SJSA1 (cell line): ENCODE measurements at regions not wholly inside any gene's neighbourhood (a gene's known extent, or its start where the extent isn't known, plus 50 kb on each side); places are given as distances from the start of the nearest gene placed in this dataset.
A peak's percentile ranks its signal among the peaks of the same experiment; 100 is the strongest.

Source experiments
- DNase-seq, 2 experiments: peaks; one replicate each; pipeline ENCODE4 v3.0.0-alpha.2; 2015 to 2020; ENCODE audit warnings: low spot score in 2 of 2, low read depth in 1 of 2
- H3K27ac ChIP-seq: fragments of 250-450 bp; sonication (Bioruptor Pico); 2 replicates; pipeline ENCODE4 v1.5.1; 2020; ENCODE audit warnings: mild to moderate bottlenecking, moderate library complexity
- H3K27me3 ChIP-seq: fragments of 250-450 bp; sonication (Bioruptor Pico); replicated peaks from 2 replicates; pipeline ENCODE4 v1.5.1; 2020; ENCODE audit warnings: mild to moderate bottlenecking, moderate library complexity
- H3K36me3 ChIP-seq: fragments of 250-450 bp; sonication (Bioruptor Pico); 2 replicates; pipeline ENCODE4 v1.5.1; 2020; ENCODE audit warnings: mild to moderate bottlenecking
- H3K4me1 ChIP-seq: fragments of 250-450 bp; sonication (Bioruptor Pico); replicated peaks from 2 replicates; pipeline ENCODE4 v1.6.1; 2021; ENCODE audit warnings: mild to moderate bottlenecking
- H3K4me3 ChIP-seq: fragments of 250-450 bp; sonication (Bioruptor Pico); 2 replicates; pipeline ENCODE4 v1.5.1; 2020; ENCODE audit warnings: mild to moderate bottlenecking
- H3K9me3 ChIP-seq: fragments of 250-450 bp; sonication (Bioruptor Pico); replicated peaks from 2 replicates; pipeline ENCODE4 v1.5.1; 2020; ENCODE audit warnings: mild to moderate bottlenecking

GRCh38 chr14:71525663-71526221 lies 406.5 kb upstream of the RGS6 start:
- Histone ChIP-seq H3K9me3 (no peaks in the 10 kb centered on the region), H3K27me3 (no peaks in the 10 kb centered on the region), H3K4me1 (peaks cover 32% of the 10 kb centered on the region), H3K36me3 (0 out of 2 replicates have a peak, but pooled peaks cover 4% of the 10 kb centered on the region), H3K27ac (no peak overlapping the region), H3K4me3 (no peak overlapping the region)
- no peak for DNase-seq

GRCh38 chr14:71526388-71526787 lies 405.8 kb upstream of the RGS6 start:
- H3K27ac ChIP-seq, result no peak overlapping the region
- peaks cover 26% of the 10 kb centered on the region for H3K4me1 ChIP-seq
- no peaks in the 10 kb centered on the region for H3K27me3 ChIP-seq
- no peak overlapping the region for H3K4me3 ChIP-seq
- DNase-seq, result no peak
- H3K36me3 ChIP-seq, result 0 out of 2 replicates have a peak, but pooled peaks cover 2% of the 10 kb centered on the region
- no peaks in the 10 kb centered on the region for H3K9me3 ChIP-seq

- Histone ChIP-seq H3K9me3 (no peaks in the 10 kb centered on the region), H3K27me3 (no peaks in the 10 kb centered on the region), H3K36me3 (no peaks in the 10 kb centered on the region), H3K4me3 (no peak overlapping the region), H3K27ac (no peak overlapping the region), H3K4me1 (peaks cover 25% of the 10 kb centered on the region)
- no peak for DNase-seq
Observed at GRCh38 chr14:71527838-71528237, 404.4 kb upstream of the RGS6 start.

- Histone ChIP-seq H3K9me3 (no peaks in the 10 kb centered on the region), H3K27ac (no peak overlapping the region), H3K27me3 (no peaks in the 10 kb centered on the region), H3K36me3 (no peaks in the 10 kb centered on the region), H3K4me3 (no peak overlapping the region), H3K4me1 (peaks cover 13% of the 10 kb centered on the region)
- DNase-seq, result no peak
Observed at GRCh38 chr14:71529848-71530247, 402.4 kb upstream of the RGS6 start.

- Histone ChIP-seq H3K27me3 (no peaks in the 10 kb centered on the region), H3K27ac (no peak overlapping the region), H3K36me3 (no peaks in the 10 kb centered on the region), H3K4me1 (peaks cover 32% of the 10 kb centered on the region), H3K9me3 (no peaks in the 10 kb centered on the region), H3K4me3 (no peak overlapping the region)
- peak in 1 of 2 experiments; percentile 45 for DNase-seq
Observed at GRCh38 chr14:71532344-71532743, 399.9 kb upstream of the RGS6 start.

- no peak for DNase-seq
- Histone ChIP-seq H3K9me3 (no peaks in the 10 kb centered on the region), H3K4me3 (no peak overlapping the region), H3K27me3 (no peaks in the 10 kb centered on the region), H3K36me3 (no peaks in the 10 kb centered on the region), H3K27ac (no peak overlapping the region), H3K4me1 (peaks cover 37% of the 10 kb centered on the region)
Observed at GRCh38 chr14:71532790-71533189, 399.4 kb upstream of the RGS6 start.

- no peaks in the 10 kb centered on the region for H3K9me3 ChIP-seq
- no peak for DNase-seq
- H3K27me3 ChIP-seq, result no peaks in the 10 kb centered on the region
- H3K36me3 ChIP-seq, result no peaks in the 10 kb centered on the region
- H3K4me1 ChIP-seq, result peaks cover 43% of the 10 kb centered on the region
- no peak overlapping the region for H3K27ac ChIP-seq
- no peak overlapping the region for H3K4me3 ChIP-seq
Observed at GRCh38 chr14:71533390-71533789, 398.8 kb upstream of the RGS6 start.

- H3K9me3 ChIP-seq, result no peaks in the 10 kb centered on the region
- H3K4me3 ChIP-seq, result no peak overlapping the region
- no peak for DNase-seq
- H3K4me1 ChIP-seq, result peaks cover 47% of the 10 kb centered on the region
- no peak overlapping the region for H3K27ac ChIP-seq
- no peaks in the 10 kb centered on the region for H3K36me3 ChIP-seq
- H3K27me3 ChIP-seq, result no peaks in the 10 kb centered on the region
Observed at GRCh38 chr14:71533800-71534199, 398.4 kb upstream of the RGS6 start.

GRCh38 chr14:71534506-71534905 lies 397.7 kb upstream of the RGS6 start:
- no peak for DNase-seq
- Histone ChIP-seq H3K4me3 (no peak overlapping the region), H3K4me1 (peaks cover 54% of the 10 kb centered on the region)

GRCh38 chr14:71536015-71536740 lies 396.1 kb upstream of the RGS6 start:
- no peaks in the 10 kb centered on the region for H3K9me3 ChIP-seq
- H3K36me3 ChIP-seq, result no peaks in the 10 kb centered on the region
- peak in 1 of 2 experiments; percentile 63 for DNase-seq
- H3K27ac ChIP-seq, result peak overlapping the region; percentile 12; the same call in 1 of the 2 replicates
- no peaks in the 10 kb centered on the region for H3K27me3 ChIP-seq
- peaks cover 64% of the 10 kb centered on the region for H3K4me1 ChIP-seq
- H3K4me3 ChIP-seq, result no peak overlapping the region

More at GRCh38 chr14:71534506-71534905, 397.7 kb upstream of the RGS6 start:
- Histone ChIP-seq H3K27ac (no peak overlapping the region), H3K9me3 (no peaks in the 10 kb centered on the region), H3K27me3 (no peaks in the 10 kb centered on the region), H3K36me3 (no peaks in the 10 kb centered on the region)

- Histone ChIP-seq H3K27ac (no peak overlapping the region), H3K9me3 (no peaks in the 10 kb centered on the region), H3K36me3 (no peaks in the 10 kb centered on the region), H3K27me3 (no peaks in the 10 kb centered on the region), H3K4me3 (no peak overlapping the region), H3K4me1 (peaks cover 62% of the 10 kb centered on the region)
- DNase-seq, result no peak
Observed at GRCh38 chr14:71536927-71537772, 395.1 kb upstream of the RGS6 start.

- Histone ChIP-seq H3K36me3 (no peaks in the 10 kb centered on the region), H3K4me3 (no peak overlapping the region), H3K9me3 (no peaks in the 10 kb centered on the region), H3K27ac (no peak overlapping the region), H3K4me1 (peaks cover 53% of the 10 kb centered on the region), H3K27me3 (no peaks in the 10 kb centered on the region)
- no peak for DNase-seq
Observed at GRCh38 chr14:71538288-71538687, 393.9 kb upstream of the RGS6 start.

GRCh38 chr14:71538938-71539649 lies 393.1 kb upstream of the RGS6 start:
- Histone ChIP-seq H3K27me3 (no peaks in the 10 kb centered on the region), H3K9me3 (no peaks in the 10 kb centered on the region), H3K4me1 (peaks cover 51% of the 10 kb centered on the region), H3K27ac (no peak overlapping the region), H3K4me3 (no peak overlapping the region), H3K36me3 (no peaks in the 10 kb centered on the region)
- no peak for DNase-seq
